DMS153 treated with DMSO at 0.1 percent for 48 hours (cell line): ENCODE measurements at regions not wholly inside any gene's neighbourhood (a gene's known extent, or its start where the extent isn't known, plus 50 kb on each side); places are given as distances from the start of the nearest gene placed in this dataset.

Source experiments
- DNase-seq: peaks from one replicate; lab custom pipeline; 2025; ENCODE audit not compliant: unreplicated experiment; lab: John Stamatoyannopoulos, UW

DNA sequence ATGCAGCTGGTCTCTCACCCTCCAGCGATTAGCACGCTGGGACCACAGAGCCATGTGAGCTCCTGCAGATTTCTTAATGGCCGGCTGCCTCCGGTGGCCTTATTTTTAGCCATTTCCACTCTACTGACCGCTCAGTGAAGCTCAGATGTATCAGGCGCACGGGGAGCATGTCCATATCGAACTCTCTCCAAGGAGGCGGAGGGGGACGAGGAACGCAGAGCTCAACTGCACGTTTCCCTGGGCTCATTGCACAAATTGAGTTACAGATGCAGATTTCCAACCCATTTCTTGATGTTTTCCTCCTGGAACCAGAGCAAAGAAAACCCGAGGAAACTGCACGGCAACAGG lies 207.1 kb downstream of the CTTN start:
- DNase-seq = no peak

DNA sequence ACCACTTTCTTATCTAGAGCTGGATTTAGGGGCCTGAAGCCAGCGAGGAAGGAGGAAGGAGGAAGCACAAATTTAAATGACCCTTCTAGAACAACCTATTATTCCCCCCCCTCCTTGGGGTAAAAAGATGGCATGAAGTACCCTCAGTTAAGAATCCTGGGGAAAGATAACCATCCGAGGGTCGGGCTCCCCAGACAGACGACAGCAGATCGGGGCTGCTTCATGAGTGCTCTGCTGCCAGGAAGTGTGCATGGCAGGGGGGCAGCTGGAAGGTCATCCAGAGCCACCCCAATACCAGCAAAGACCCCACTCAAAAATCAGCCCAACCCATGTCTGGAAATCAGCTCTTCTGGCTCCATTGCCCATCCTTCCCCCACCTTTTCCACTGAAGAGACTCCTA lies 207.5 kb downstream of the CTTN start:
- no peak for DNase-seq

DNA sequence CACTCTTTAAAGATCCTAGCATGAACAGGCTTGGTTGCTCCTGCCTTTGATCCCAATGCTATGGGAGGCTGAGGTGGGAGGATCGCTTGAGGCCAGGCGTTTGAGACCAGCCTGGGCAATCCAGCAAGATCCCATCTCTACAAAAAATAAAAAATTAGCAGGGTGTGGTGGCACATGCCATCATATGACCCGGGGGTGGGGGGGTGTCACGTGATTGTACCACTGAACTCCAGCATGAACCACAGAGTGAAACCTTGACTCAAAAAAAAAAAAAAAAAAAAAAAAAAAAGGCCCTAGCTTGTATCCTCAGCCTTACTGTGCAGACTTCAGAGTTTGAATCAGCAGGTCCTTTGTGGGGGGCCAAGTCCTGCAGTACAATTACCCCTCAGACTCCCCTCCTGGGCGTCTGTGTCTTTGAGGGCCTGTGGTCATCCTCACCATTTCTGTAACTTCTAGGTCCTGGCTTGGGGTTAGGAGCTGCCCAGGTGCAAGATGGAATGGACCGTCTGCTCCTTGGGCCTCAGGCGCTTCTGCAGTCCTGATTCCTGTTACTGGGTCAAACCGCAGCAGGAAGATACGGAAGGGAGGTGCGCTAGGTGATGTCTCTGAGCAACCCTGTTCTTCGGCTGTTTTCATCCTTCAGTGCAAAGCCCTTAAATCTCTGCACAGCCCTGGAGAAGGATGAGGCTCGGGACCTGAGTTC lies 208.1 kb downstream of the CTTN start:
- no peak for DNase-seq

DNA sequence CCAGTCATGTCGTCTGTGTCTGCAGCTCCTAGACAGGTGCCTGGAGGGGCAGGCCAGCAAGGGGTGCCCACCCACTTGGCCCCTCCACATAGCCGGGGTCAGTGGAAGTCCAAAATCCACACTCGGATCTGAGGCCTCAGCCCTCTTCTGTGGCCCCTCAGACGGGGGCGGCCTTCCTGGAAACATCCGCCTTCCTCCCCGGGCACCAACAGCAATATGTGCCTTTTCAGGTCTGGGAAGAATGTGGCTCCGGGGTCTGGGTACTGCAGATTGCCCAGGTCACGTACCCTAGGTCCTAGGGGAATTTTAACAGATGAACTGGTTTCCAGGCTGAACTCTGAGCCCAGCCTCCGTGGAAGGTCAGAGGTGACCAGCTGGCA lies 208.6 kb downstream of the CTTN start:
- no peak for DNase-seq

DNA sequence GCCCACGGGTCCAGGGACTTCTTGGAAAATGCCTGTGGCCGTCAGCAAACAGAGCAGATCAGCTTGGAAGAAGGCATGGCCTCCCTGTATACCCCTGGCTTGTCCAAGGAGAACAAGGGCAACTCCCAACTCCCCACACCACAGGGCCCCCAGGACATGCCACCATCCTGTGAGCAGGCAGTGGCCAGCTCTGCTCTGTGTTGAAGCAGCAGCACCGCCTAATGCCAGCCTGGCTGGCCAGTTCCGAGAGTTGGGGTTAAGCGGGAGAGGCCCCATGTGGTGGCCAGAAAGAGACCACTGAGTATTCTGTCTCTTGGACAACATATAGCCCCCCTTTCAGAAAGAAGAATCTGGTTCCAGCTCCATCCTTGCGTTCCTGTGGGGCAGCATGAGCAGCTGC lies 209.2 kb downstream of the CTTN start:
- no peak for DNase-seq

DNA sequence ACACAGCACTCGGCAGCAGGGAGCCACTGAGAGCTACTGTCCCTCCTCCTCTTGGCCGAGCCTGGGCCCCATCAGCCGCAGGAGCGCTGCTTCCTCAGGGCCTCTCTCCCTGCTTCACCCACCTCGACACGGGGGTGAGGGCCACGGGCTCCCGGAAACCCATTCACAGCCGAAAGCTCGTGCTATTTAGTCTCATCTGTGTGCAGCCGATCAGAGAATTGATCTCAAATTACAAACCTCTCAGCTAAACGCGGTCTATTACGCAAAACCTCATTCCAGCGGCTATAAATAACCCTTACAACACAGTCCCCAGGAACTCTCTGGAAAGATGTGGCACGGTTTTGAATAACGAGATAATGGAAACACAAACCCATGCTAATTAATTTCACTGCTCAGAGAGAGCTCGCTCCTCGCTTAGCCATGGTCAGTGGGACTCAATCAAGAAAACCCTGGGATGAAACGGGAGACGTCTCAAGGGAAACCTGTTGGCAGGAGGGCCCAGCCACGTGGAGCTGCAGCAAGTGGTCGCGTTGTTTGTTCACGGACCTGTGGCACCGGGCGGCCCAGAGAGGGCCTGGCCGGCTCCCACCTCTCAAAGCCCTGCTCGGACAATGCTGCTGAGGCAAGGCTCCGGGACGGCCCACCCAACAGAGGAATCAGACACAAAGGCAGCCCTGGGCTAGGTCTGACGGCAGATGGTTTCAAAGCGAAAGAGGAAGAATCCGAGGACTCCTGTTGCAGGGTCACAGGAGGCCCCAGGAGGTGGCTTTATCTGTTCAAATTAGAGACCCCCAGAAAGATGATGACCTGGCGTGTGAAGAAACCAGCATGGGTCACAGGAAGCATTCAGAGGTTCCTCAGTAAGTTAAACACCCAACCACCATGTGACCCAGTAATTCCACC lies 210.5 kb downstream of the CTTN start:
- DNase-seq = peak; percentile 8

DNA sequence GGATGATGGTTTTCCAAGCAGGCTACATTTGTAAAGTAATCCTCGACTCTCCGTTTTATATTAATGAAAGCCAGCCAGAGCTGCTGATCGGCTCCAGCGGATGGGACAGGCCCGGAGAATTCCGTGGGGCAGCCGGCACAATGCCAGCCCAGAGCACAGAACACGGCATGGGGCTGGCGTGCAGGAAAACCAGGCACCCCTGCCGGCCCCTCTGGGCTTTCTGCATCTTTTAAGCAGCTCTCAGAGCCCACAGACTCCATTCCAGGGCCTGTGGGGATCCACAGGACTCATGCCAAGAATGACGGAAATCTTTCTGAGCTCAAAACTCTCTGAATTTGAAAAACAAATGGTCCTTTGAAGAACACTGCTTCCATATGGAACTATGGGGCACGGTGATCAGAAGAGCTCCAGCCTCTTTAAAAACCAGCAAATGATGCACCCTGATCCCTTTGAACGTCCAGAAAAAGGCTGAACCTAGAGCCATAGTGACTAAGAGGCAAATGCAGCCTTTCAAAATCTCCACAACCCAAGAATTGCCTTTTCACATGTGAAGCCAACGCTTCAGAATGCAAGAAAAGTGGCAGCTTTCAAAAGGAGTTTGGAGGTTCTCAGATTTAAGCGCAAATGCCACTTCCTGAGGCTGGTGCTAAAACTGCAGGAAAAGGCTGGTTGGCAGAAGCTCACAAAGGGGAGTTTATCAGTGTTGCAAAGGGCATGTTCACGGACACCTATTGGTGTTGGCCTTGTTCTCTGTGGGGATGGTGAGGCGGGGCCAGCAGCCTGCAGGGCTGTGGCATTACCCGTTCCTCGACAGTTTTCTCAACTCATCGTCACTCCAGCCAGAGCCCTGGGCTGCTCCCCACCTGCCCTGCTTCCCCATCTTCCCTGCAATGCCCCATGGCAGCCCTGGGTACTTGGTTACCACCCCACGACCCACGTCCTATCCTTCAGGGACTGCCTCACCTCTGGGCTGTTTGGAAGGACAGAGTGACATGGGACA lies 212.5 kb downstream of the CTTN start:
- DNase-seq = no peak

DNA sequence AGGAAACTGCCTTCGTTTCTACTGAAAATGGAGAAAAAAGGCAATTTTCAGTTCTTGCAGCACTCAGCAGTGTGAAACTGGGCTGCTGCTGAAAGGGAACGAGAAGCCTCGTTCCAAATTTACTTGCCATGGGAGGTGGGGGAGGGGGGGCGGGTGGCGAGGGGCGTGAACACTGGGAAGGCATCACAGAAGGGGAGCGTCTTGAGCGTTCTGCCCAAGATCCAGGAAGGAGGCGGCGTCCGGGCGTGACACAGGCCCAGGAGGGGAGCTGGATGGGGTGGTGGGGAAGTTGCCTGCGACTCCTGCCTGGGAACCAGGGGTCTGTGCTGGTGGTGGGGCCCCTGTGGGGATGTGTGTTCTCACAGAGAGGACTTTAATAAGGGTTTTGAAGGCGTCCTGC lies 213.5 kb downstream of the CTTN start:
- DNase-seq = no peak

DNA sequence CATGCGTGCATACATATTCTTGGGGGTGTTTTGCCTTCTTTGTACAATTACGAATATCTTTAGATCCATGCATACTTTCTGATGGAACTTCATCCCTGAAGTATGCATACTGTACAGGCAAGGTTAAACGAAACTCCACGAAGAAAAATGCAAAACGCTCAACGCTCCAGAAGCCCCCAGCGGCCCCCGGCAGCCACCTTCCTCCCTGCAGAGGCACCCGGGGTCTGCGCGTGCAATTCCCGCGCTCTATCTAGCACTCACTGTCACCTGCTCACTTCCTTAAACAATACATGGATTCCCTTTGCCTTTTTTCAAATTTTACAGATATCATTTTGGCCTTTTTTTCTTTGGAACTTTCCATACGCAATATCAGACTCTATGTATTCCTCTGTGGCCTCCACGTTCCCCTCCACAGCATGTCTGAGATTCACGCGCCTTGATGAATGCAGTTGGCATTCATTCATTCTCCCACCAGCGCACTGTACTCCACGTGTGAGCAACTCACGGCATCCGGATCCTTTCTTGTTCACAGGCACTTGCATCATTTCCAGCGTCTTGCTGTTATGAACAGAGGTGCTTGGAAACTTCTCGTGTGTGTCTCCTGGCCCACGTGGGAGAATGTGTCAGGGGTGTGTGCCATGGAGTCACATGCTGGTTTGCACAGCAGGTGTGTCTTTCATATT lies 214.3 kb downstream of the CTTN start:
- DNase-seq = no peak

DNA sequence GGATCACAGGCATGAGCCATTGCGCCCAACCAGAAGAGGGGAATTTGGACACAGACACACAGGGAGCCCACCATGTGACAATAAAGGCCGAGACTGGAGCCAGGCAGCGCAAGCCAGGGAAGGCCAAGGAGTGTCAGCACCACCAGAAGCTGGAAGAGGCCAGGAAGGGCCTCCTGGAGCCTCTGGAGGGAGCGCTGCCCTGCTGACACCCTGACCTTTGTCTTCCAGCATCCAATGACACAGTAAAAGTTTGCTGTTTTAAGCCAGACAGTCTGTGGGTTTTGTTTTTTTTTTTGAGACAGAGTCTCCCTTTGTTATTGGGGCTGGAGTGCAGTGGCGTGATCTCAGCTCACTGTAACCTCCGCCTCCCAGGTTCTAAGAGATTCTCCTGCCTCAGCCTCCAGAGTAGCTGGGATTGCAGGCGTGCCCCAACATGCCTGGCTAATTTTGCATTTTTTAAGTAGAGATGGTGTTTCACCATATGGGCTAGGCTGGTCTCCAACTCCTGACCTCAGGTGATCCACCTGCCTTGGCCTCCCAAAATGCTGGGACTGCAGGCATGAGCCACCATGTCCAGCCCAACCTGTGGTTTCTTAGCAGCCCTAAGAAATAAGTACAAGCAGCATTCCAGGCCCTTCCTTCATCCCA lies 215.8 kb downstream of the CTTN start:
- DNase-seq = no peak

DNA sequence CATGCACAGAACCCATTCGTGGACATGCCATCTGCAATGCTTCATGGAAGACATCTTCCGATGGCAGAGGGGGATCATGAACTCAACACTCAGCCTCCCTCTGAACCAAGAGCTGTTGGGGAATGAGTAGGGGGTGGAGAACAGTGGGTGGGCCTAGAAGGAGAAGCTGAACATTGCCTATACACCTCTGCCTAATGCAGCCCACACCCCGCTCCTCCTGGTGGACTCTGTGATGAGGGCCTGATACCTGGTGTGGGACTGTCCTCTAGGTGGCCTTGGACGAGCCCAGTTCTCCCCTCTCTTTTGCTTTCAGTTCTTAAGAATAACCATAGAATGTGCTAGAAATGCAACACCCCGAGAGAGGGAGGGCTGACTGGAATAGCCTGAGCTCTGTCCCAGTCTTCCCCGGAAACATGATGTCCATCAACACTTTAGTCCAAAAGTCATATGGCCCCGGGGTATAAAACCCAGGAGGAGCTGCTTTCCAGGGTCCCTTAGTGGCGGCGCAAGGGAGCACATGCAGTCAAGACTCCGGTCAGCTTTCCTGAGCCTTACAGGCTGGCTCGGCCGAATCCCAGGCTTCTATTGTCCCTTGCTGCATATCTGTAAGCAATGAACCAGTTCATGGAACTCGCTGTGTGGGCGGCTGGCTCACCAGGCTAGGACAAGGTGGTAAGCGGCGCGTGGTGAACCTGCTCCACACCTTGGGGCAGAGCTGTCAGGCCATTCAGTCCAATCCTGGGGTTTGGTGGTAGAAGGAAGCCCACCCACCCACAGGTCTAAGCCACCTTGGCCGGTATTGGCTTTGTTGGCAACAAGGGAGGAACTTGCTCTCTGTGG lies 216.9 kb downstream of the CTTN start:
- no peak for DNase-seq

DNA sequence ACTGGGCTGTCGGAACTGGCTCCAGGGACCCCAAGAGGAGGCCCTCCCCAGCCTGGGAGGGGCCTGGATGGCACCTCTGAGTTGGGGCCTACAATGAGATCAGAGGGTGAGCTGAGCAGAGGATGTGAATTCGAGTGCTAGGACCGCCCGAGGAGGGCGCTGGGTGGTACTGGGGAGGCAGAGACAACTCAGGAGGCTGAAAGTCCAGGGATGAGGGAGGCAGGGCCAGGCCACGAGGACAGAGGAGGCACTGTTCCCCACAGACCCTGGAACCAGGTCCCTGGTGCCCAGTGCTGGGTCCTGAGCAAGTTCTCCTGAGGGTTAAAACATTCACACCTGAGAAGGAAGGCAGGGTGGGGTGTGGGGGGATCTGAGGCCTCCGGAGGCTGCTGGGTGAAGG lies 218.0 kb downstream of the CTTN start:
- no peak for DNase-seq

DNA sequence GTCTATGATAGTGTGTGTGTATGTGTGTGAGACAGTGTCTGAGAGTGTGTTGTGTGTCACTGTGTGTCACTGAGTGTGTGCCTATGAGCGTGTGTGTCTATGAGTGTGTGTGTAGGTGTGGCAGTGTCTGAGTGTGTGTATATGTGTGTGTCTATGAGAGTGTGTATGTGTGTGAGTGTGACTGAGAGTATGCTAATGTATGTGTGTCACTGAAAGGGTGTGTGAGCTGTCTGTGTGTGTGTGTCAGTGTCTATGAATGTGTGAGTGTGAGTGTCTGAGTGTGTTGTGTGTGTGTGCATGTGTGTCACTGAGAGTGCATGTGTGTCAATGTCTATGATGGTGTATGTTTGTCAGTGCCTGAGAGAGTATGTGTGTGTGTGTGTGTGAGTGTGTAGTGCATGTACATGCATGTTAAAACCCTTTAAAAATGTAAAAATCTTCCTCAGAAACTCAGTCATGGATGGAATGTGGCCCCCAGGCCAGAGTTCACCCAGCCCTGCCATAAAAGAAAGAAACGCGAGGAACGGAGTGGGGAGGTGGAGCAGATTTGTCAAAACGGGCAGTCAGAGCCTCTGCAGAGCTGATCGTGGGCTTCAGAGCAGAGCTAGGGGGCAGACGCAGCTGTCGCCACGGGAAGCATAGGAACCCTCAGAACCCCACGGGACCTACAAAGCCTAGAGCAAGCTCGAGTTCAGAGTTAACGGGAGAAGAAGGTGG lies 218.8 kb downstream of the CTTN start:
- no peak for DNase-seq

DNA sequence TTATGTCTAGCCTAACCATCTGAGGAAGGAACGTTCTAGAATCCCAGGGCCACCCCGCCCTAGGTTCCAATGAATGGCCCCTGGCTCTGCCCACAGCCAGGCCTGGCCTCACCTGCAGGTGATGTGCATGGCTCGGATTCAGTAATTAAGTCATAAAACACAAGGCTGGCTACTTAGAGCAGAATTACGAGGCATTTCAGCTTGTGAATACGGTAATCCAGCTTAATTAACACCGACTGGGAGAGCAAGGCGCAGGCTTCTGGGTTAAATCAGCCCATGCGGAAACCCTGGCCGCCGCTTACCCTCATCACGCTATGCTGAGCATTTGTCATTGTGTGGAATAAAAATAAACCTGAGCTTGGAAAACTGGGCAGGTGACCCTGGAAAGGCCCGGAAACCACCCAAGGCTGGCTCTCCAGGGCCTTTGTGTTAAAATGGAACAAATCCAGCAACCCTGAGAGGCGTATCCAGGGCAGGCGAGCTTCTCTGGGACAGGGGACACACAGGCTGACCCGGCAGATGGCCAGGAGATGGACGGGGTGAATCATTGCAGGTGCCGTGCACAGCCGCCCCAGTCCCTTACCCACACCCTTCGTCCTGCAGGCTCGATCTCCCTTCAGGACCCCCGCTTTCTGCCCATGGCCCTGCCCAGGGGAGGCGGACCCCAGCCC lies 220.2 kb downstream of the CTTN start:
- DNase-seq = no peak

DNA sequence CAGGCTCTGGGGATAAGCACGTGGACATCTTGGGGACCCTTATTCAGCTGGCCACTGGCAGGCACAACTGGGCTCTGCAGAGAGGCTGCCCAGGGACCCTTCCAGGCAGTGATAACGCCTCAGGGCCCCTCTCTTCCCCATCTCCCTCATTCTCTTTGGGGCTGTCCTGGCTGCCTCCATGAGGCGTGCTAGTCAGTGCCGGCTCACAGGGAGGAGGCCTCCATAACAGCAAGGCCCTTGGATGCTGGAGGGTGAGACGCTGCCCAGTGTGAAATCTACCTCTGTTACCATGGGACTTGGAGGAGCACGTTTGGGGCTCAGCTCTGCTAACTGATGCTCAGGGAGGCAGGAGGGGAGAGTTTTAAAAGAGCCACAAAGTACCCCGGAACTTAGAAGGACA lies 221.3 kb downstream of the CTTN start:
- no peak for DNase-seq

DNA sequence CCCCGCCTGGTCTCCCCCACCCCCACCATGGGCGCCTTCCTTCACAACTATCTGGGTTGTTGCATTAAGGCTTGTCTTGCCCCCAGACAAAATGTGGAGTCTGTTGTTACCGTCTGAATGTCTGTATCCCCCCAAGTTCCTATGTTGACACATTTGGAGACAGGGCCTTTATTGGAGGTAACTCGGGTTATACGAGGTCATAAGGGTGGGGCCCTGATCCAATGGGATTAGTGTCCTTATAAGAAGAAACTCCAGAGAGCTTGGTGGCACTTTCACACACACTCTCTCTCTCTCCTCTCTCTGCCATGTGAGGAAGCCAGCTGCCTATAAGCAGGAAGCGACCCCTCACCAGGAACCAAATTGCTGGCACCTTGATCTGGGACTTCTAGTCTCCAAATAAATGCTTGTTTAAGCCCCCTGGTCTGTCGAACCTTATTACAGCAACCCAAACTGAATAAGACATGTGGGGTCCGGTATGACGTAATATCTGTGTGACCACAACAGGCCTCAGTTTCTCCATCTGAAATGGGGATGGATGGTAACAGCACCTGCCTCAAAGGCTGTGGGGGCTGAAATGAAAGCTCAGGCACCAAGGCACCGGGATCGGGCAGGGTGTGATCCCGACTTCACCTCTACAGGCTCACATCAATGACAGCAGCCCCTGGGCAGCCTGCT lies 222.3 kb downstream of the CTTN start:
- no peak for DNase-seq

DNA sequence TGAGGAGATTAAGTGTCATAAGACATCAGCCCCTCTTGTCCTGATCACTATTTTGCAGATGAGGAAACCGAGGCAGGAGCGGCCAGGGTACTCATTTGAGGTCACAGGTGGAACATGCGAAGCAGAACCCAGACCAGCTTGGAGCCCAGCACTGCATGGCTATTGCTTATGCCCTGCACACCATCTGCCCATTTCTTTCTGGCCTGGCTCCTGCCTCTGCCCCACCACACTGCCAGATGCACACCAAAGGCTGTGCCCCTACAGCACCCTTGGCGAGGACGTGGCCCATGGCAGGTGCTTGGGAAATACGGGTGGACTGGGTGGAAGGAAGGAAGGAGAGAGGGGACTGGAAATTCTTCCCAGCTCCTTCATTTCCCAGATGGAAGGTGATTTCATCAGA lies 222.9 kb downstream of the CTTN start:
- DNase-seq = no peak

DNA sequence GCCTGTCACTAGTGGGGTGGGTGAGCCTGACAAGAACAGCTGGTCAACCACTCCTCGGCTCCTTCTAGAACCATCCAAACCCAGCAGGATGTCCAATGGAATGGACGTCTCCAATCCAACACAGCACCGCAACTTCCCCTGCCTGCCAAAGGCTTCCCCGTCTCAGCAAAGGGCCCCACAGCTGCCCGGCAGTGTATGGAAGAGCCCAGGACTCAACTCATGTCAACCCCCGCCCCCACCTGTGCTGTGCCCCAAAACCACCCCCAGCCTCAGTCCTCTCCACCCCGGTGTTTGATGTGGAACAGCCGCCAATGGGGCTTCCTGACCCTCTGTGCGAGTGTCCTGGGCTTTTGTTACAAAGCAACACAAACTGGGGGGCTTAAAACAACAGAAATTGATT lies 223.8 kb downstream of the CTTN start:
- no peak for DNase-seq
